Kidney (tissue), 13 donors: ENCODE measurements at regions not wholly inside any gene's neighbourhood (a gene's known extent, or its start where the extent isn't known, plus 50 kb on each side); places are given as distances from the start of the nearest gene placed in this dataset.
"Not testable (repeated sequence)": the region's sequence is repeated elsewhere in the genome, so short reads cannot be mapped to it uniquely, and the experiment has no call there.

Experiments
- DNase-seq, 5 donors: peaks; one replicate each; pipeline ENCODE4 v3.0.0-alpha.2; 2013 to 2020
- FAIRE-seq: peaks from 2 replicates; lab custom pipeline; 2012; peaks lifted over from hg19 to GRCh38; lab: Jason Lieb, UNC
- H3K27ac ChIP-seq, 2 donors: one replicate each; pipeline ENCODE4 v1.7.0; 2013; ENCODE audit warnings: low read depth in 2 of 2, low read length in 2 of 2, inconsistent platforms in 1 of 2
- H3K27me3 ChIP-seq: one replicate; pipeline ENCODE4 v1.7.1; 2013; ENCODE audit warnings: low read length, inconsistent platforms; ENCODE audit not compliant: control insufficient read depth, insufficient read depth
- H3K36me3 ChIP-seq, 3 donors: one replicate each; pipeline versions ENCODE4 v1.7.0 to v1.7.1; 2013; ENCODE audit warnings: low read length in 3 of 3, control low read depth in 1 of 3, inconsistent platforms in 1 of 3; ENCODE audit not compliant: insufficient read depth in 3 of 3, control insufficient read depth in 2 of 3
- H3K4me1 ChIP-seq, 3 donors: one replicate each; pipeline versions ENCODE4 v1.7.0 to v1.7.1; 2013; ENCODE audit warnings: low read length in 3 of 3, inconsistent platforms in 1 of 3, low read depth in 1 of 3; ENCODE audit not compliant: control insufficient read depth in 2 of 3, insufficient read depth in 2 of 3
- H3K4me3 ChIP-seq, 3 donors: one replicate each; pipeline versions ENCODE4 v1.7.0 to v1.8.1; 2013; ENCODE audit warnings: low read length in 3 of 3, control low read depth in 1 of 3, inconsistent platforms in 1 of 3
- H3K9ac ChIP-seq, 3 donors: one replicate each; pipeline versions ENCODE4 v1.7.0 to v1.7.1; 2013; ENCODE audit warnings: low read length in 3 of 3, control low read depth in 1 of 3, inconsistent platforms in 1 of 3
- H3K9me3 ChIP-seq, 3 donors: one replicate each; pipeline versions ENCODE4 v1.7.0 to v1.7.1; 2013; ENCODE audit warnings: low read length in 3 of 3, control low read depth in 1 of 3, inconsistent platforms in 1 of 3; ENCODE audit not compliant: control insufficient read depth in 2 of 3, insufficient read depth in 1 of 3
- CTCF ChIP-seq: IDR thresholded peaks from 3 replicates; pipeline ENCODE4 v1.5.1; 2012; ENCODE audit warnings: mild to moderate bottlenecking, moderate library complexity, borderline replicate concordance; ENCODE audit not compliant: insufficient read depth; ENCODE audit errors: extremely low read depth
- intact Hi-C: fragments of 100-400 bp; cut with DNase I; formaldehyde crosslinking; loops from one replicate; pipeline ENCODE4 v1.11.1; 2022
- donor health status: control.
- donor health status: control.
- donor health status: control.
- donor health status: control.
- donor health status: control.
- donor health status: DM: yes; HTN: yes; CAD: no.
- donor health status: Normal renal cell carcinoma (clear cell type).

GRCh38 chr7:142567201-142568075 lies 181.8 kb upstream of the PRSS1 start:
- TF ChIP-seq CTCF, result no peak
- Histone ChIP-seq H3K9me3 (no peaks in the 10 kb centered on the region), H3K9ac (no peak overlapping the region), H3K27me3 (no peaks in the 10 kb centered on the region), H3K4me1 (no peaks in the 10 kb centered on the region), H3K36me3 (no peaks in the 10 kb centered on the region), H3K27ac (no peak overlapping the region), H3K4me3 (no peak overlapping the region)
- no peak for FAIRE-seq
- intact Hi-C loops, result no loop called here
- DNase-seq, result no peak

- no peaks in the 10 kb centered on the region for H3K36me3 ChIP-seq
- TF ChIP-seq CTCF, result no peak
- no peak overlapping the region for H3K4me3 ChIP-seq
- no peaks in the 10 kb centered on the region for H3K4me1 ChIP-seq
- no peak overlapping the region for H3K9ac ChIP-seq
- no peak overlapping the region for H3K27ac ChIP-seq
- FAIRE-seq (no peak), DNase-seq (no peak)
- no peaks in the 10 kb centered on the region for H3K27me3 ChIP-seq
- no peaks in the 10 kb centered on the region for H3K9me3 ChIP-seq
- intact Hi-C loops, result no loop called here
Observed at GRCh38 chr7:142566271-142566670, 183.0 kb upstream of the PRSS1 start.

GRCh38 chr7:142564125-142564524 lies 185.1 kb upstream of the PRSS1 start:
- H3K27me3 ChIP-seq, H3K9ac ChIP-seq, FAIRE-seq, DNase-seq, H3K4me1 ChIP-seq, H3K27ac ChIP-seq, H3K4me3 ChIP-seq, intact Hi-C loops, H3K36me3 ChIP-seq, H3K9me3 ChIP-seq: not testable (repeated sequence)

- no peaks in the 10 kb centered on the region for H3K4me1 ChIP-seq
- no peak for TF ChIP-seq CTCF
- intact Hi-C loops, result no loop called here
- no peak overlapping the region for H3K4me3 ChIP-seq
- H3K27me3 ChIP-seq, result no peaks in the 10 kb centered on the region
- no peaks in the 10 kb centered on the region for H3K9me3 ChIP-seq
- DNase-seq, result no peak
- no peaks in the 10 kb centered on the region for H3K36me3 ChIP-seq
- H3K27ac ChIP-seq, result no peak overlapping the region
- FAIRE-seq, result no peak
- no peak overlapping the region for H3K9ac ChIP-seq
Observed at GRCh38 chr7:142563470-142563869, 185.8 kb upstream of the PRSS1 start.
